ENCODE measurements at regions not wholly inside any gene's neighbourhood (a gene's known extent, or its start where the extent isn't known, plus 50 kb on each side); places are given as distances from the start of the nearest gene placed in this dataset.

GRCh38 chr12:11954181-11954580 lies 116.6 kb upstream of the BCL2L14 start:
- no peaks in the 10 kb centered on the region; the same call in 1 of the 2 replicates for H3K9me3 ChIP-seq (ENCODE audit: control insufficient read depth, insufficient read depth, low read length)
- H3K4me3 ChIP-seq (ENCODE audit: low read depth, low read length) = no peak overlapping the region
- peaks cover 14% of the 10 kb centered on the region for H3K27me3 ChIP-seq (ENCODE audit: control insufficient read depth, insufficient read depth, low read length)
- ChIA-PET CTCF (no interaction called here), POLR2A (no interaction called here)
- no peak for TF ChIP-seq CTCF (IDR thresholded peaks at IDR 0.05; ENCODE audit: low read depth, low read length)
- no peak for DNase-seq (ENCODE audit: low read depth, low spot score)
- no peak overlapping the region for H3K27ac ChIP-seq (ENCODE audit: low read depth, low read length)

GRCh38 chr12:11958221-11959091 lies 112.3 kb upstream of the BCL2L14 start:
- H3K27me3 ChIP-seq (ENCODE audit: control insufficient read depth, insufficient read depth, low read length) = peaks cover 5% of the 10 kb centered on the region
- no peak for TF ChIP-seq CTCF (IDR thresholded peaks at IDR 0.05; ENCODE audit: low read depth, low read length)
- ChIA-PET CTCF (interaction anchor here (1.0 kb wide), 1 partner anchor 74 kb away, joined by 3 read pairs; no protein-coding TSS in a partner anchor), POLR2A (no interaction called here)
- H3K9me3 ChIP-seq (ENCODE audit: control insufficient read depth, insufficient read depth, low read length) = no peaks in the 10 kb centered on the region
- H3K4me3 ChIP-seq (ENCODE audit: low read depth, low read length) = no peak overlapping the region
- DNase-seq (ENCODE audit: low read depth, low spot score) = peak; percentile 78
- H3K27ac ChIP-seq (ENCODE audit: low read depth, low read length) = peak overlapping the region; percentile 78

GRCh38 chr12:11959117-11959823 lies 111.5 kb upstream of the BCL2L14 start:
- H3K27me3 ChIP-seq (ENCODE audit: control insufficient read depth, insufficient read depth, low read length) = peaks cover 5% of the 10 kb centered on the region
- CTCF ChIA-PET = interaction anchor here (0.7 to 1.0 kb wide), 2 partner anchors 10 to 74 kb away, joined by 3 read pairs; no protein-coding TSS in a partner anchor
- DNase-seq (ENCODE audit: low read depth, low spot score) = no peak

GRCh38 chr12:11960646-11961045 lies 110.1 kb upstream of the BCL2L14 start:
- DNase-seq (ENCODE audit: low read depth, low spot score) = no peak
- ChIA-PET POLR2A (no interaction called here), CTCF (interaction anchor here (0.6 to 0.7 kb wide), 2 partner anchors 54 to 135 kb away, joined by 4 to 5 read pairs; no protein-coding TSS in a partner anchor)
- H3K27me3 ChIP-seq (ENCODE audit: control insufficient read depth, insufficient read depth, low read length) = no peaks in the 10 kb centered on the region
- no peaks in the 10 kb centered on the region for H3K9me3 ChIP-seq (ENCODE audit: control insufficient read depth, insufficient read depth, low read length)
- H3K27ac ChIP-seq (ENCODE audit: low read depth, low read length) = no peak overlapping the region
- TF ChIP-seq CTCF (IDR thresholded peaks at IDR 0.05; ENCODE audit: low read depth, low read length) = no peak
- H3K4me3 ChIP-seq (ENCODE audit: low read depth, low read length) = no peak overlapping the region

More at GRCh38 chr12:11959117-11959823, 111.5 kb upstream of the BCL2L14 start:
- Histone ChIP-seq H3K4me3 (ENCODE audit: low read depth, low read length) (no peak overlapping the region), H3K9me3 (ENCODE audit: control insufficient read depth, insufficient read depth, low read length) (no peaks in the 10 kb centered on the region), H3K27ac (ENCODE audit: low read depth, low read length) (peak overlapping the region; percentile 78)
- no peak for TF ChIP-seq CTCF (IDR thresholded peaks at IDR 0.05; ENCODE audit: low read depth, low read length)
- POLR2A ChIA-PET = no interaction called here

- CTCF ChIA-PET = no interaction called here
- POLR2A ChIA-PET = no interaction called here
- no peak overlapping the region for H3K27ac ChIP-seq (ENCODE audit: low read depth, low read length)
- H3K9me3 ChIP-seq (ENCODE audit: control insufficient read depth, insufficient read depth, low read length) = no peaks in the 10 kb centered on the region
- no peak overlapping the region for H3K4me3 ChIP-seq (ENCODE audit: low read depth, low read length)
- no peak for TF ChIP-seq CTCF (IDR thresholded peaks at IDR 0.05; ENCODE audit: low read depth, low read length)
- no peak for DNase-seq (ENCODE audit: low read depth, low spot score)
- no peaks in the 10 kb centered on the region for H3K27me3 ChIP-seq (ENCODE audit: control insufficient read depth, insufficient read depth, low read length)
Observed at GRCh38 chr12:11961686-11962085, 109.1 kb upstream of the BCL2L14 start.
